Ascending aorta (tissue), 2 donors: ENCODE measurements at regions not wholly inside any gene's neighbourhood (a gene's known extent, or its start where the extent isn't known, plus 50 kb on each side); places are given as distances from the start of the nearest gene placed in this dataset.

Experiments
- DNase-seq, 2 donors: peaks; one replicate each; pipeline ENCODE4 v3.0.0-alpha.2; 2019; ENCODE audit warnings: low spot score in 2 of 2
- H3K27ac ChIP-seq, 2 donors: fragments of 200-600 bp; sonication (generic); one replicate each; pipeline ENCODE4 v1.5.1; 2016 to 2017; ENCODE audit warnings: mild to moderate bottlenecking in 1 of 2
- H3K27me3 ChIP-seq: fragments of 200-600 bp; sonication (generic); one replicate; pipeline ENCODE4 v1.5.1; 2017
- H3K36me3 ChIP-seq, 2 donors: fragments of 200-600 bp; sonication (generic); one replicate each; pipeline ENCODE4 v1.5.1; 2016
- H3K4me1 ChIP-seq, 2 donors: fragments of 200-600 bp; sonication (generic); one replicate each; pipeline ENCODE4 v1.5.1; 2016 to 2017; ENCODE audit warnings: mild to moderate bottlenecking in 1 of 2
- H3K4me3 ChIP-seq, 2 donors: fragments of 200-600 bp; sonication (generic); one replicate each; pipeline ENCODE4 v1.5.1; 2016 to 2017; ENCODE audit warnings: mild to moderate bottlenecking in 1 of 2
- H3K9me3 ChIP-seq, 2 donors: fragments of 200-600 bp; sonication (generic); one replicate each; pipeline ENCODE4 v1.5.1; 2016
- CTCF ChIP-seq, 3 experiments: fragments of 200-600 bp in 2 of 3; fragments of 450-650 bp in 1 of 3; sonication (generic) in 2 of 3; IDR thresholded peaks; one replicate each; pipeline ENCODE4 v1.5.1; 2016 to 2019; ENCODE audit warnings: antibody characterized with exemption in 3 of 3, mild to moderate bottlenecking in 1 of 3, moderate library complexity in 1 of 3
- intact Hi-C: fragments of 100-400 bp; cut with DNase I; formaldehyde crosslinking; loops from one replicate; pipeline ENCODE4 v1.15.1; 2023

DNA sequence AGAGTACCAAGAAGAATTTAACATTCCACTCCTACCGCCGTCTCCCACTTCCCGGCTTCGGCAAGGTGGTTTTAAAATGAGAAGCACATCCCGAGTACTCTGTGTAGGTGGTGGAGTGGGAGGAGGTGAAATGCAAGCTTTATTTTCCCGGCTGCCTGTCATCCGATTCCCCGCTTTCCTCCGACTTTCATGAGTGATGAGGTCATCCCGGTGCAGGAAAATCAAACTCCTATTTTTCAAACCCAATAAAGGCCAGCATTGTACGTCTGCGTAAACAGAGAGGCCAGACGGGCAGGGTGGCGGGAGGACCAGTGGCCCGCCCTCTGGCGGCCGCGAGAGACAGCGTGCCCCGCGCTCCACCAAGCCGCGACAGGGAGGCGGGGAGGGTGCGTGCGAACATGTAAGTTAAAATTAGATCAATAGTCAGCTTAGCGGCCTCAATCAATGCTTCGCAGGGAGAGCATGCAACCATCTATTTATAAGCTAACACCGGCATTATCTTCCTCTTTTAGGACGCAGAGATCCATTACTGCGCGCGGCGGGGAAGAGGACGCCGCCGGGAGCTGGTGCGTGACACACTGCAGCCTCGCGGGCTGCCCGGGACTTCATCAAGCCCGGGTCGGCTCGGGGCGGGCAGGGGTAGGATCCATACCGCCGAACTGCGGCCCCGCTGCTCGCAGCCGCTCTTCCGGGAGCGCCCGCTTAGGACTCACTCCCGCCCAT lies 163.3 kb downstream of the CD47 start:
- intact Hi-C loops, result loop anchor here (1.0 to 10.0 kb wide), 6 partner anchors 30 to 295 kb away; partner anchors contain the start of genes CD47 and IFT57
- peak; percentile 70 to 96 (median 91) for TF ChIP-seq CTCF (IDR thresholded peaks at IDR 0.05)
- Histone ChIP-seq H3K27ac (no peak overlapping the region), H3K4me3 (peak overlapping the region; percentile 51 to 75), H3K36me3 (no peaks in the 10 kb centered on the region), H3K4me1 (no peaks in the 10 kb centered on the region), H3K9me3 (no peaks in the 10 kb centered on the region), H3K27me3 (no peaks in the 10 kb centered on the region)
- DNase-seq, result peak in 1 of 2 donors; percentile 83

- Histone ChIP-seq H3K4me1 (no peaks in the 10 kb centered on the region), H3K4me3 (no peak overlapping the region), H3K27ac (no peak overlapping the region), H3K27me3 (no peaks in the 10 kb centered on the region), H3K36me3 (no peaks in the 10 kb centered on the region), H3K9me3 (no peaks in the 10 kb centered on the region)
- no peak for DNase-seq
- intact Hi-C loops, result loop anchor here (5.0 to 10.0 kb wide), 5 partner anchors 81 to 296 kb away; partner anchors contain the start of genes CD47 and IFT57
- TF ChIP-seq CTCF (IDR thresholded peaks at IDR 0.05), result no peak
Measured at GRCh38 chr3:107925851-107926250, 165.0 kb downstream of the CD47 start.

- H3K4me1 ChIP-seq, result no peaks in the 10 kb centered on the region
- no peaks in the 10 kb centered on the region for H3K27me3 ChIP-seq
- H3K4me3 ChIP-seq, result no peak overlapping the region
- no peak for DNase-seq
- H3K27ac ChIP-seq, result no peak overlapping the region
- no peaks in the 10 kb centered on the region for H3K36me3 ChIP-seq
- no peak for TF ChIP-seq CTCF (IDR thresholded peaks at IDR 0.05)
- H3K9me3 ChIP-seq, result no peaks in the 10 kb centered on the region
- intact Hi-C loops, result loop anchor here (10.0 kb wide), 1 partner anchor 166 kb away; no protein-coding TSS in a partner anchor
Measured at GRCh38 chr3:107921038-107921437, 169.8 kb downstream of the CD47 start.

DNA sequence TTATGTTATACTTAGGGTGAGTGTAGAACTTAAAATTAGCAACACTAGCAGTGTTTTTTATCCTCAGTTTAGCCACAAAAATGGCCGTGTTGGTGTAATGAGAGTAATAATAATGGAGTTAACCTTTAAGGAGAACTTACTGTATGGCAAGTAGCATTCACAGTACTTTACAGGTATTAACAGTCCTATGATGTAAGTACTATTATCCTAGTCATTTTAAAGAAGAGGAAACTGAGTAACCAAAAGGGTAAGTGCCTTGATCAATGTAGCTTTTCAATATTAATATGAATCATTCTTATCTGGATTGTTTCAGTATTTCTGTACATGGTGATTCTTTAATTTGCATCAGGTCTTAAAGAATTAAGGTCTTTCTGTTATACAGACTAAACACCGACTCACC lies 170.3 kb downstream of the CD47 start:
- Histone ChIP-seq H3K4me3 (no peak overlapping the region), H3K4me1 (no peaks in the 10 kb centered on the region), H3K9me3 (no peaks in the 10 kb centered on the region), H3K27ac (no peak overlapping the region), H3K27me3 (no peaks in the 10 kb centered on the region), H3K36me3 (no peaks in the 10 kb centered on the region)
- intact Hi-C loops, result loop anchor here (10.0 kb wide), 1 partner anchor 166 kb away; no protein-coding TSS in a partner anchor
- TF ChIP-seq CTCF (IDR thresholded peaks at IDR 0.05), result no peak
- no peak for DNase-seq

DNA sequence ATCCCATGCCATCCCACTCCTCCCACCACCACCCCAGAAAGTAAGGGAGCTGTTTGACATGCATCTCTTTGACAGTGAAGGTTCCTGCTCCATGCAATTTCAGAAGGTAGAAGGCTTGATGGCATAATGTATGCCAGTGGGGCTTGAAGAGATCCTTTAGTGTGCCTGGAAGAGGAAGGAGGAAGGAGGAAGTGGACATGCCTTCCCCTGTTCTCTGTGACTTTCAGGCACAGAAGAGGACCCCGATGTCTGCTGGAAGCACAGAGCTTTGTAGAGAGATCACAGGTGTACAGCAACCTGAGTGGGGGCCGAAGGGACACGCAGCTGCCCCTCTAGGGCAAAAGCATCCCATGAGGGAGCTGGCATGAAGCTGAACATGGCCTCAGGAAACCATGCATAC lies 171.6 kb downstream of the CD47 start:
- Histone ChIP-seq H3K36me3 (no peaks in the 10 kb centered on the region), H3K27ac (no peak overlapping the region), H3K9me3 (no peaks in the 10 kb centered on the region), H3K27me3 (no peaks in the 10 kb centered on the region), H3K4me3 (no peak overlapping the region), H3K4me1 (no peaks in the 10 kb centered on the region)
- DNase-seq, result no peak
- intact Hi-C loops, result no loop called here
- TF ChIP-seq CTCF (IDR thresholded peaks at IDR 0.05), result no peak
